ENCODE measurements at regions not wholly inside any gene's neighbourhood (a gene's known extent, or its start where the extent isn't known, plus 50 kb on each side); places are given as distances from the start of the nearest gene placed in this dataset.
A peak's percentile ranks its signal among the peaks of the same experiment; 100 is the strongest.

DNA sequence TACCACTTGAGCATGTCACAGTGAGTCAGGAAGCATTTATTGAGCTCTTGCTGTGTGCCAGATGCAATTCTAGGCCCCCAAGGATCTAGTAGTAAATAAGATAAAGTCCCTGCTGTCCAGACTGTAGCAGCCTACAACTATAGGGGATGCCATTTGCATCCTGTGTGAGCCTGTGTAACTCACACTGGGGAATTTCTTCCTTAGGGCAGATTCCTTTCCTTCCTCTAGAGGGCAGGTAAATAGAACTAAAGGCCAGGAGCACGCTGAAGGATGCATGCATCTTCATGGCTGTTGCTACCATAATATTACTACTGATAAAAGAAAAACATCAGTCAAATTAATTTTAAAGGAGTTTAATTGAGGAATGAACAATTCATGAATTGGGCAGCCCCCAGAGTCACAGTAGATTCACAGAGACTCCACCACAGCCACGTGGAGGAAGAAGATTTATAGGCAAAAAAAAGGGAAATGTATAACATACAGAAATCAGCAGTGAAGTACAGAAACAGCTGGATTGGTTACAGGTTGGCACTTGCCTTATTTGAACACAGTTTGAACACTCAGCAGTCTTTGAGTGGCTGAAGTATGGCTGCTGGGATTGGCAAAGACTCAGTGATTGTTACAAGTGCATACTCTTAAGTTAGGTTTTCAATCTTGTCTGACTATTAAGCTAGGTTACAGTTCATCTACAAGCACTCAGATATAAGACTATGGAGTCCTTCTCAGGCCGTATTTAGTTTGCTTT lies 98.9 kb downstream of the ACTL7B start:
- no peak for DNase-seq (ENCODE audit: extremely low read depth, low read depth)
- TF ChIP-seq CTCF (IDR thresholded peaks at IDR 0.05; ENCODE audit: low read depth, low read length, missing control alignments) = peak; percentile 37
- no peak overlapping the region for H3K4me3 ChIP-seq (replicated peaks; ENCODE audit: low read depth, low read length)

DNA sequence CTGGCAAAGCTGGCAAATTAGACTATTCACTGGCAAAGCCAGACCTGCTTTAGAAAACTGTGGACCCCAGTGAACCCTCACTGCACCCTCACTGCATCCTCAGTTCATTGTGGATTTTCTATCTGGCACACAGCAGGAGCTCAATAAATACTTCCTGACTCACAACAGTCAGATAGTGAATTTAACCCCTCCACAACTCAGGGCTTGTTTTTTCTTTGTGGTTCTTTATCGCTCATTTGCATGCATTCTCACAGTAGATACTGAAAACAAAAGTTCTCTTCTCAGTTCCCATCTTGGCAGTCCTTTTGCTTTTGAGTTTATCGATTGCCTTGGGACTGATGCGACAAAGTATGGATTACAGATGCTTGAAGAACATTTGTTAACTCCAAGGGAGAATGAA lies 99.8 kb downstream of the ACTL7B start:
- no peak for DNase-seq (ENCODE audit: extremely low read depth, low read depth)
- TF ChIP-seq CTCF (IDR thresholded peaks at IDR 0.05; ENCODE audit: low read depth, low read length, missing control alignments) = no peak
- no peak overlapping the region for H3K4me3 ChIP-seq (replicated peaks; ENCODE audit: low read depth, low read length)

DNA sequence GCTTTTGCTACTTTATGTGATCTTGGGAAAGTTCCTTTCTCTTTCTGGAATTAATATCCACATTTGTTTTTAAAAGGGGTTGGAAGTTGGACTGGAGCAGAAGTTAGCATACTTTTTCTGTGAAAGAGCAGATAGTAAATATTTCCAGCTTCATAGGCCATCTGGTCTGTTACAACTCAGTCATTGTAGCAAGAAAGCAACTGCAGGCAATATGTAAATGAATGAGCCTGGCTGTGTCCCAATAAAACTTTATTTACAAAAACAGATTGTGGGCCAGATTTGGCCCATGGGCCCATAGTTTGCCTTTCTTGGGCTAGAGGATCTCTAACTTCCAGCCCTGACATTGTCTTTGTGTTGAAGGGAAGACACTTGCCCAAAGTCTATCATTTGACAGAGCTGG lies 104.4 kb downstream of the ACTL7B start:
- H3K4me3 ChIP-seq (replicated peaks; ENCODE audit: low read depth, low read length) = no peak overlapping the region
- no peak for TF ChIP-seq CTCF (IDR thresholded peaks at IDR 0.05; ENCODE audit: low read depth, low read length, missing control alignments)
- DNase-seq (ENCODE audit: extremely low read depth, low read depth) = no peak

DNA sequence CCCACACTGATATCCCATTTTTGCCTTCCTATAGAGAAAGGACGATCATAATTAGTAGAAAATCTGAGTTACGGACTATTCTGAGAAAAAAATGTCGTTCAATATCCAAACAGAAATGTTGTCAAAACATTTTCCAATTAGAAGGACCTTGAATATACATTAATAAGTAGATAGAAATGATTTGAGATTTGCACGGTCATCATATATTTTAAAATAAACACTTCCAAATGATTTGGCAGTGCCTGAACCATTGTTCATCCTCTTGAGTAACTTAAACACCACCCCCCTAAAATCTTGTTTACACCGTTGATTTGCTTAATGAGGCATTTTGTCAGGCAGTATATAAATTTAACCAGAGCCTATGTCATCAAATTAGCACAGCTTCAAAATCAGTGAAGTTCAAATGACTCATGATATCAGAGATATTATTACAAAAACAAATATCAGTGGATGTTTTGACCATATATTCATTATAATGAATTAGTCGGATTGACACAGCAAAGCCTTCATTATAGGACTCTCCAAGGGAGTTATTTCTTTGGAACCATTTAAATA lies 105.0 kb downstream of the ACTL7B start:
- no peak overlapping the region for H3K4me3 ChIP-seq (replicated peaks; ENCODE audit: low read depth, low read length)
- no peak for DNase-seq (ENCODE audit: extremely low read depth, low read depth)
- no peak for TF ChIP-seq CTCF (IDR thresholded peaks at IDR 0.05; ENCODE audit: low read depth, low read length, missing control alignments)

DNA sequence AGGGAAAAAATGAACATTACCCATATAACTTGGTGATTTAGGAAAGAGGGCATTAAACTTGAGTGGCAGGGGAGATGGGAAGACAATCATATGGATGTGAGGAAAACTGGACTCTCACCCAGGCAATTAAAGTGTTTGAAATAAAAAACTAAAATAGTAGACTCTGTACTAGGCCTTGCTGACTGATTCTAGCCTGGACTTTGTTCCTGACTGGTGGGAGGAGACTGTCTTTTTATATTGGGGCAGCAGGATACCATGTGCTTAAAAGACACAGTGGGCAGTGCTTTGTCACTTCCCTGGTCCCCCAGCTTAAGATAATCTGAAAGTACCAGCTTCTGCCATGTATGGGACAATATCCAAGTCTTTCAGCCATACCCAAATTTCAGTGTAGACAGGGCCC lies 107.0 kb downstream of the ACTL7B start:
- TF ChIP-seq CTCF (IDR thresholded peaks at IDR 0.05; ENCODE audit: low read depth, low read length, missing control alignments) = no peak
- no peak for DNase-seq (ENCODE audit: extremely low read depth, low read depth)

DNA sequence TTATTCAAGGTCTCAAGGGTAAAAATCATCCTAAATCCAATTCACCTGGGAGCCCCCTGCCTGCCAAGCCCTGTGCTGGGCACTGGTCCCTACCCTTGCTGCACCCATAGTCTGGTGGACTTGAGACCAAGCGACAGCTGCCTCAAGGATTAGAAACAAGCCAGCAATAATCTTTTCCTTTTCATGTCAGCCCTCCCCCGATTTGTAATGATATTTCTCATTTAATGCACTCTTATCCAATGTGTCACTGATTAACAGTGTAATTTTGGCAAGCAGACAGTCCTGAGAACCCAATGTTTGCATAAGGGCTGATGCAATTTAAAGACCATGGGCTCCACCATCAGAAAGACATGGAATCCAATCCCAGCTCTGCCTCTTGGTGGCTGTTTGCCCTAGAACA lies 108.9 kb downstream of the ACTL7B start:
- TF ChIP-seq CTCF (IDR thresholded peaks at IDR 0.05; ENCODE audit: low read depth, low read length, missing control alignments) = no peak
- DNase-seq (ENCODE audit: extremely low read depth, low read depth) = no peak
- H3K4me3 ChIP-seq (replicated peaks; ENCODE audit: low read depth, low read length) = no peak overlapping the region

More for the DNA sequence above, 107.0 kb downstream of the ACTL7B start:
- H3K4me3 ChIP-seq (replicated peaks; ENCODE audit: low read depth, low read length) = no peak overlapping the region

Data from HFF-Myc (cell line).